Activated T-cell treated with anti-CD3 and anti-CD28 coated beads for 4 hours (primary cell): ENCODE measurements at regions not wholly inside any gene's neighbourhood (a gene's known extent, or its start where the extent isn't known, plus 50 kb on each side); places are given as distances from the start of the nearest gene placed in this dataset.
"Not testable (repeated sequence)": the region's sequence is repeated elsewhere in the genome, so short reads cannot be mapped to it uniquely, and the experiment has no call there.

Source experiments
- DNase-seq: peaks from one replicate; pipeline ENCODE4 v3.0.0-alpha.2; 2020

GRCh38 chr3:27585429-27585828 is 101.2 kb upstream of the SLC4A7 start:
- no peak for DNase-seq

DNA sequence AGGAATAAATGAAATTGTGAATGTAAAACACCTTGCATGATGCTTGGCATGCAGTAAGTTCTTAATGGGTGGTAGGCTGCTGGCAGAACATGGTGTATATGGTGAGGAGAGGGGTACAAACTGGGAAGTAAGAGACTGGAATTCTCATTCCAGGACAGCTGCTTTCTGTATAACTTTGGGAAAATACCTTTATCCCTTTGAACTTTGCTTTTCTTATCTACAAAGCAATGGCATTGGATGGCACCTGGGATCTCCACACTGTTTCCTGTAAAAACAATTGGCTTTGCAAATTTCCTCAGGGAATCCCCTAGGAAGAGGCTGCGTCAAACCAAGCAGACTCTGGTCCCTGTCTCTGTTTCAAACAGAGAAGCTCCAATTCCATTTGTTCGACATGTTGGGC is 100.7 kb upstream of the SLC4A7 start:
- no peak for DNase-seq

DNA sequence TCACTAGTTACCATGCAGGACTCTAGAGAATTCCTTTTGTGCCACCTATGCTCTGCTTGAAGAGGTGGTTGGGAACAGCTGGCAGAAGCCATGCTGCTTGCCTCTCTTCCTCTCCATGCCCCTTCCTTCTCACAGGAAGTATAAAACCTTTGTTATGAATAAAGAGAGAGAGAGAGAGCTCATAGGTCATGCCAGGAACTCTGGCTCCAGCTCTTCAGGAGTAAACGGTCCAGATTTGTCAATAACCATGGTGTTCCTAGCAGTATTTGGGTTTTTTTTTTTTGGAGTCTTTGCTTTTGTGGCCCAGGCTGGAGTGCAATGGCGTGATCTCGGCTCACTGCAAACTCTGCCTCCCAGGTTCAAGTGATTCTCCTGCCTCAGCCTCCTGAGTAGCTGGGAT is 97.7 kb upstream of the SLC4A7 start:
- no peak for DNase-seq

GRCh38 chr3:27578032-27578431 is 93.8 kb upstream of the SLC4A7 start:
- no peak for DNase-seq

DNA sequence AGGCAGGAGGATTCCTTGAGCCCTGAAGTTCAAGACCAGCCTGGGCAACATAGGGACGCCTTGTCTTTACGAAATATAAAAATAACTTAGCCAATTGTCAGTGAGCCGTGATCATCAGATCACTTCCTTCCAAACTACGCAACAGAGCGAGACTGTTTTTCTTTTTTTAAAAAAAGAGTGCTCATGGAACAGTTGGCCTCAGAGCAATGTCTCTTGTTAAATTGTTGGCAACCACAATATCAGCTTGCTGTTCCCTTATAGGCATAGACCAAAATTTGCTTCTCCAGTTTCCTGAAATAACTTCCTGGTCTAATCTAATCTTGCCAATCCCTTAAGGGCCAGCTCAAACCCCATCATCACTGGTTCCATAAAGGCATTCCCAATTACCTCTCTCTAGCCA is 93.3 kb upstream of the SLC4A7 start:
- DNase-seq: no peak

GRCh38 chr3:27576171-27576570 is 92.0 kb upstream of the SLC4A7 start:
- DNase-seq: no peak

DNA sequence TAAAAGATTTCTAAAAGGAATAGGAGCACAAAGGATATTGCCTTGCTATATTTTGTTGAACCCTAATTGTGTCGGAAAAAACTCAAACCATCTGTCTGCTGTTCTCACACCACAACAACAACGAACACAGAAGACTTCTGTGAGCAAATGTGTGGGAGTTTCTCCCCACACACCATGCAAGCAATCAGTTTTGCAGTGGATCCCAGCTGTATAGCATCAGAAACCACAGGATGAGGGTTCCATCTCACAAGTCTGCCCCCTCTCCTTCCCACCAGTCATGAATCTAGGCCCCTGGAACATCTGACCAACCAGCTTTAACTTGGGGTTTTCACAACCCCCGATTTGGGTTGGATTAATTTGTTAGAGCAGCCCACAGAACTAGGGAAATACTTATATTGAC is 91.3 kb upstream of the SLC4A7 start:
- no peak for DNase-seq

GRCh38 chr3:27574438-27574795 is 90.2 kb upstream of the SLC4A7 start:
- DNase-seq: no peak

DNA sequence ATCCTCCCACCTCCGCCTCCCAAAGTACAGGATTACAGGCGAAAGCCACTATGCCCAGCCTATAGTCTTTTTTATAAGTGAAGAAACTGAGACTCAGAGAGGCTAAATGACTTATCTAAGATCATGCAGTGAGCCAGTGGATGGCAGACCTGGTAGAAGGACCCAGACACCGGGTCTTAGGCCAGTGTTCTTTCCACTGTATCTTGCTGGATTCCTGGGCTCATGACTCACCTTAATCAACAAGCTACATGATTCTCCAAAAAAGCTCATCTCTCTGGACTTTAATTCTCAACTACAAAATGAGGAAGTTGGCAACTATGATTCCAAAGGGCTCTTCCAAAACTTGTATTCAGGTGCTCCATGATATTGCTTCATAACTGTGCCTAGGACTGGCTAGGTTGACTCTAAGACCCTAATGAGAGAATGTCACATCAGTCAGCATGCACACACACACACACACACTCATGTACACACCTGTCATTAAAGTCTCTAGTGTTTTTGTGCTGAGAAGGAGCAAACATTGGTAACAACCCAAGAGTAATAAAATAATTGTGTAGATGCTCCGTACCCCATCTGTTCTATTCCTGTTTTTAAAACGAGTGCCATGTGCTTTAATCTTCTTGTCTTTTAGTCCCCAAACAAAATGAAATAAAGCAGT is 89.7 kb upstream of the SLC4A7 start:
- no peak for DNase-seq

DNA sequence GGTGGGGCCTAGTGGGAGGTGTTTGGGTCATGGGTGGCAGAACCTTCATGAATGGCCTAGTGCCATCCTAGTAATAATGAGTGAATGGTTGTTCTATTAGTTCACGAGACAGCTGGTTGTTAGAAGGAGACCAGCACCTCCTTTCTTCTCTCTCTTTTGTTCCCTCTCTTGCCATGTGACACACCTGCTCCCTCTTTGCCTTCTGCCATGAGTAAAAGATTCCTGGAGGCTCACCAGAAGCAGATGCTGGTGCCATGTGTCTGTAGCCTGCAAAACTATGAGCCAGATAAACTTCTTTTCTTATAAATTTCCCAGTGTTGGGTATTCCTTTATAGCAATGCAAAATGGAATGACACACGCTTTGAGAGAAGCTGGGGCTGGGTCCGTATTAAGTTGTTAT is 89.0 kb upstream of the SLC4A7 start:
- no peak for DNase-seq

DNA sequence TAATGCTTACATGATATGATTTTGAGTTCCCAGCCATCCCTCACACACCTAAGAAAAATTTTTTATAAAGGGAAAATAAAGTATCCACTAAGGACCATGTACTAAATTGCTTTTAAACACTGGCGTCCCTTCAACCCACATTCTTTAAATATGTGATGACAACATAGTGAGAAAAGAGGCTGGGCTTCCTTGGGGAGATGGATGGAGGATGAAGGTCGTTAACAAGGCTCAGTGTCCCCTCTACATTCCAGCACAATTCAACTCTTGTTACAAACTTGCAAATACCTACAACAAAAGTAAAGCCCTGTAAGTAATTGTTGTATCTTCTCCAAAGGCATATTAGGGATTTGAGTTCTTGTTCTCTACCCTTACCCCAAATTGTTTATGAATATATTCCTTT is 87.2 kb upstream of the SLC4A7 start:
- no peak for DNase-seq

GRCh38 chr3:27570421-27571106 is 86.4 kb upstream of the SLC4A7 start:
- DNase-seq: no peak

GRCh38 chr3:27568393-27568792 is 84.2 kb upstream of the SLC4A7 start:
- DNase-seq: no peak

GRCh38 chr3:27567251-27567650 is 83.1 kb upstream of the SLC4A7 start:
- DNase-seq: no peak

- no peak for DNase-seq
These were observed 81.1 kb upstream of the SLC4A7 start for GRCh38 chr3:27565201-27565852.

GRCh38 chr3:27561576-27561975 is 77.4 kb upstream of the SLC4A7 start:
- DNase-seq: no peak

DNA sequence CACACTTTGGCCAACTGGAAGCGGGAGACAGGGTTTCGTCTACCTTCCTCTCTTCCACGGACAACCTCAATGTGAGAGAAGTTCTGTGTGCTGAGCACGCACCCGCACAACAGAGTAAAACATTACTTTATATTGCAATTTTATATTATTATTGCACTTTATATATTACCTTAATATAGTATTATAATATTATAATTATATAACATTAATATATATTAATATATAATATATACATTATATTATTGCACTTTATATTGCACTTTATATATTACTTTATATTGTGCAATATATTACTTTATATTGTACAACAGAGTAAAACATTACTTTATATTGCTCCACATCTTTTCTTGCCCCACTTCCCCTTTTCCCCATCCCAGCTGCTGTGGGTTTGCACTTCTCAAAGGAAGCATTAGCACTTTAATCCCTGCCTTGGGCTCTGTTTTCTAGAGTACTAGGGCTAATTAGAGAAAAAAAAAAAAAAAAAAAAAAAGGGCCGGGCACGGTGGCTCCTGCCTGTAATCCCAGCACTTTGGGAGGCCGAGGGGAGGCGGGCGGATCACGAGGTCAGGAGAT is 76.4 kb upstream of the SLC4A7 start:
- no peak for DNase-seq

GRCh38 chr3:27559835-27560234 is 75.7 kb upstream of the SLC4A7 start:
- no peak for DNase-seq

- no peak for DNase-seq
These were observed 75.2 kb upstream of the SLC4A7 start for GRCh38 chr3:27559381-27559780.

DNA sequence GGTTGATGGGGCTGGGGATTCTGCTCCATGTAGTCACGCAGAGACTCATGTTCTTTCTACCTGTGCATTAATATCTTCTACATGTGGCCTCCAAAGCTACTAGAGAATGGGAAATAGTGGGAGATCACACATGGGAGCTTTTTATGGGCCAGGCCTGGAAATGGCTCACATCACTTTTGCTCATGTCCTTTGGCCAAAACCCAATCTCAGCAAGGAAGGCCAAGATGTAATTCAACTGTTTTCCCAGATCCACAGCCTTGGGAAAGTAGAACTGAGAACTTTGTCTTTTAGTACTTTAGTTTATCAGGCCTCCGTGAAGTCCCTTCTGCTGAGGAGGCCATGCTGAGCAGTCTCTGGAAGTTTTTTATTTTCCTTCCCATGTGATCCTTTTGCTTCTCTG is 73.2 kb upstream of the SLC4A7 start:
- DNase-seq: no peak

DNA sequence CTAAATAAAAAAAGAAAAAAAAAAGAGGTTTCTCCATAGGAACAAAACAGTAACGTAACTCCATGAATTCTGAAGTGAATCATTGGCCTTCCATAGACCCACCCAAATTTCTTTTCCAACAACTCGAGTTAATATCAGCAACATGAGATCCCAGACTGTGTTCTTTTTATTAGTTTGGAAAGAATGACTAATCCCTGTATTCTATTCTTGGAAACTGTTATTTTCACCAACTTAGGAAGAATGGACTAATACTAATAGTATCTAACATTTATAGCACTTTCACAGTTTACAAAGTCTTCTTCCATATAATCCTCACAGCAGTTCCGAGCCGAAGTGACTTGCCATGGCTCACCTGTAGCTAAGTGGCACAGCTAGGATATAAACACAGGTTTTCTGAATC is 72.7 kb upstream of the SLC4A7 start:
- no peak for DNase-seq

- no peak for DNase-seq
These were observed 70.5 kb upstream of the SLC4A7 start for GRCh38 chr3:27554706-27555105.

- no peak for DNase-seq
These were observed 69.8 kb upstream of the SLC4A7 start for GRCh38 chr3:27553886-27554540.

- DNase-seq: not testable (repeated sequence)
These were observed 68.5 kb upstream of the SLC4A7 start for GRCh38 chr3:27552708-27553107.
